ENCODE measurements at regions not wholly inside any gene's neighbourhood (a gene's known extent, or its start where the extent isn't known, plus 50 kb on each side); places are given as distances from the start of the nearest gene placed in this dataset.
"Not testable (repeated sequence)": the region's sequence is repeated elsewhere in the genome, so short reads cannot be mapped to it uniquely, and the experiment has no call there.

DNA sequence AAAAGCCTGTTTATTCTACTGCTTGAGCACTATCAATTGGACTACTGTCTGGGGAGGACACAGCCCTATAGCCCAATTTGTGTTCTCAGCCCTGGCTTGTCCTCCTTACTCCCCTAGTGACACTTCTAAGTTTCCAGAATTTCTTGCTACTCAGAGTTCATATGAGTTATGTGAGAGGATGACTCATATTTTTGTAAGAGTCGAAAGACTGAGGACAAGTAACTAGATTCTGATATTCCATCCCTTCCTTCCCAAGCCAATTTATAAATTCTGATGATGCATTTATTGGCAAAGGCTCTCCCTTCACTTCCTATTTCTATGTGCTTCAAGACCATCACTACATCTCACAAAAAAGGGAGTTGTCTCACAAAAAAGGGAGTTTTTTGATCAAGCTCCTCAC lies 422.2 kb upstream of the DEPDC1 start:
- ATAC-seq (ENCODE audit: insufficient read depth, low FRiP score): no peak
- Histone ChIP-seq H3K9me3 (ENCODE audit: control insufficient read depth in 4 of 4, insufficient read depth in 3 of 4, low read length in 3 of 4) (no peaks in the 10 kb centered on the region), H3K9ac (ENCODE audit: insufficient read depth in 1 of 2, low read length in 2 of 2) (no peak overlapping the region), H3K4me1 (ENCODE audit: control insufficient read depth in 5 of 5, insufficient read depth in 5 of 5, low read length in 5 of 5) (peaks cover 0 to 8% (median 3%) of the 10 kb centered on the region in 5 donors), H3K36me3 (ENCODE audit: control insufficient read depth in 4 of 4, insufficient read depth in 4 of 4, low read length in 4 of 4) (no peaks in the 10 kb centered on the region), H3K27ac (ENCODE audit: low read depth in 1 of 2, low read length in 1 of 2) (no peak overlapping the region), H3K4me3 (no peak overlapping the region), H3K27me3 (ENCODE audit: control insufficient read depth in 3 of 3, insufficient read depth in 3 of 3, low read length in 2 of 3) (no peaks in the 10 kb centered on the region)
- TF ChIP-seq, protein P1, sequence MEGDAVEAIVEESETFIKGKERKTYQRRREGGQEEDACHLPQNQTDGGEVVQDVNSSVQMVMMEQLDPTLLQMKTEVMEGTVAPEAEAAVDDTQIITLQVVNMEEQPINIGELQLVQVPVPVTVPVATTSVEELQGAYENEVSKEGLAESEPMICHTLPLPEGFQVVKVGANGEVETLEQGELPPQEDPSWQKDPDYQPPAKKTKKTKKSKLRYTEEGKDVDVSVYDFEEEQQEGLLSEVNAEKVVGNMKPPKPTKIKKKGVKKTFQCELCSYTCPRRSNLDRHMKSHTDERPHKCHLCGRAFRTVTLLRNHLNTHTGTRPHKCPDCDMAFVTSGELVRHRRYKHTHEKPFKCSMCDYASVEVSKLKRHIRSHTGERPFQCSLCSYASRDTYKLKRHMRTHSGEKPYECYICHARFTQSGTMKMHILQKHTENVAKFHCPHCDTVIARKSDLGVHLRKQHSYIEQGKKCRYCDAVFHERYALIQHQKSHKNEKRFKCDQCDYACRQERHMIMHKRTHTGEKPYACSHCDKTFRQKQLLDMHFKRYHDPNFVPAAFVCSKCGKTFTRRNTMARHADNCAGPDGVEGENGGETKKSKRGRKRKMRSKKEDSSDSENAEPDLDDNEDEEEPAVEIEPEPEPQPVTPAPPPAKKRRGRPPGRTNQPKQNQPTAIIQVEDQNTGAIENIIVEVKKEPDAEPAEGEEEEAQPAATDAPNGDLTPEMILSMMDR (IDR thresholded peaks at IDR 0.05; ENCODE audit: control extremely low read depth, extremely low read depth): no peak
- DNase-seq: no peak
- WGBS, 2 donors: 87 to 92% methylated on average over 1 of the region's 1 CpG

DNA sequence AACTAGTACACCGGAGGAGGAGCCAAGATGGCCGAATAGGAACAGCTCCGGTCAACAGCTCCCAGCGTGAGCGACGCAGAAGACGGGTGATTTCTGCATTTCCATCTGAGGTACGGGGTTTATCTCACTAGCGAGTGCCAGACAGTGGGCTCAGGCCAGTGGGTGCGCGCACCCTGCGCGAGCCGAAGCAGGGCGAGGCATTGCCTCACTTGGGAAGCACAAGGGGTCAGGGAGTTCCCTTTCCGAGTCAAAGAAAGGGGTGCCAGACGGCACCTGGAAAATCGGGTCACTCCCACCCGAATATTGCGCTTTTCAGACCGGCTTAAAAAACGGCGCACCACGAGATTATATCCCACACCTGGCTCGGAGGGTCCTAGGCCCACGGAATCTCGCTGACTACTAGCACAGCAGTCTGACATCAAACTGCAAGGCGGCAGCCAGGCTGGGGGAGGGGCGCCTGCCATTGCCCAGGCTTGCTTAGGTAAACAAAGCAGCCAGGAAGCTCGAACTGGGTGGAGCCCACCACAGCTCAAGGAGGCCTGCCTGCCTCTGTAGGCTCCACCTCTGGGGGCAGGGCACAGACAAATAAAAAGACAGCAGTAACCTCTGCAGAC lies 426.7 kb upstream of the DEPDC1 start:
- H3K36me3 ChIP-seq (ENCODE audit: control insufficient read depth in 4 of 4, insufficient read depth in 4 of 4, low read length in 4 of 4); H3K4me3 ChIP-seq; ATAC-seq (ENCODE audit: insufficient read depth, low FRiP score); H3K9ac ChIP-seq (ENCODE audit: insufficient read depth in 1 of 2, low read length in 2 of 2); H3K27me3 ChIP-seq (ENCODE audit: control insufficient read depth in 3 of 3, insufficient read depth in 3 of 3, low read length in 2 of 3); H3K9me3 ChIP-seq (ENCODE audit: control insufficient read depth in 4 of 4, insufficient read depth in 3 of 4, low read length in 3 of 4); DNase-seq; H3K27ac ChIP-seq (ENCODE audit: low read depth in 1 of 2, low read length in 1 of 2); H3K4me1 ChIP-seq (ENCODE audit: control insufficient read depth in 5 of 5, insufficient read depth in 5 of 5, low read length in 5 of 5): not testable (repeated sequence)
- WGBS, 2 donors: 95% methylated on average over 28 to 29 of the region's 30 CpGs

DNA sequence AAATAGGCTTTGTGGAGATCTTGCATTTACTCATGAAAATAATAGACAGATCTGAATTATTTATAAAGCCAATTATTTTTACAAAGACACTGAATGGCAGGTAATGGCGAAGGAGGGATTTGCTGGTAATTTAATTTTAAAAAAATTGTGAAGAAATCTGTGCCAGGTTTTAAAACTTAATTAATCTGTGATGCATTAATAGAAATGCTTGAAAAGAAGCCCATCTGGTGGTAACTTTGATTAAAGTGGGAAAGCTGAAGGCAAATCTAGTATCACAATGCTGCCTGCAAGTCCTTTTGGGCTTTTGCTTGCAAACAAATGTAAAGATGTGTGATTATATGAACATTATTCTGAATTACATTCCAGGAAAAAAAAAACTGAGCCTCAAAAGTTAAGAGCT lies 433.2 kb upstream of the DEPDC1 start:
- 85 to 96% methylated on average over 1 of the region's 1 CpG for WGBS, 2 donors

DNA sequence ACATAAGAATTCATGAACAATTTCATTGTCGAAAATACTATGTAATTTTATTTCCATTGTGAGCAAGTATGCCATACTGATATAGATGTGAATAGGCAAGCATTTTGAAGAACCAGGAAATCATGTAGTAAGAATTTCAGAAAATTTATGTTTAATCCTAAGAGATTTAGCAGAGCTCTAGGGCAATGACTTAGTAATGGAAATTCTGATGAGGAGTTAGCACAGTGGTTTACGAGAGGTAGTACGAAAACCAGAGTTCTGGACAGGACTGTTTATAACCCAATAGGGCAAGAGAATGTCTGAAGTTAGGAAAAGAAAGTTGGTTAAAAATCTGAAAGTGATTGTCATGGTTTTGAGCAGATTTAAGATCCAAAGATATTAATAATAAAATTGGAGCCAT lies 439.6 kb upstream of the DEPDC1 start:
- Histone ChIP-seq H3K4me3 (no peak overlapping the region), H3K4me1 (ENCODE audit: control insufficient read depth in 5 of 5, insufficient read depth in 5 of 5, low read length in 5 of 5) (peaks cover 0 to 3% (median 0%) of the 10 kb centered on the region in 5 donors), H3K9me3 (ENCODE audit: control insufficient read depth in 4 of 4, insufficient read depth in 3 of 4, low read length in 3 of 4) (peaks cover 0 to 2% (median 0%) of the 10 kb centered on the region in 4 donors), H3K27me3 (ENCODE audit: control insufficient read depth in 3 of 3, insufficient read depth in 3 of 3, low read length in 2 of 3) (no peaks in the 10 kb centered on the region), H3K9ac (ENCODE audit: insufficient read depth in 1 of 2, low read length in 2 of 2) (no peak overlapping the region), H3K27ac (ENCODE audit: low read depth in 1 of 2, low read length in 1 of 2) (no peak overlapping the region), H3K36me3 (ENCODE audit: control insufficient read depth in 4 of 4, insufficient read depth in 4 of 4, low read length in 4 of 4) (no peaks in the 10 kb centered on the region)
- TF ChIP-seq, protein P1 (IDR thresholded peaks at IDR 0.05; ENCODE audit: control extremely low read depth, extremely low read depth): no peak
- DNase-seq: no peak
- 75 to 95% methylated on average over 3 of the region's 3 CpGs for WGBS, 2 donors
- no peak for ATAC-seq (ENCODE audit: insufficient read depth, low FRiP score)

More for the DNA sequence above, 433.2 kb upstream of the DEPDC1 start:
- Histone ChIP-seq H3K36me3 (ENCODE audit: control insufficient read depth in 4 of 4, insufficient read depth in 4 of 4, low read length in 4 of 4) (no peaks in the 10 kb centered on the region), H3K27me3 (ENCODE audit: control insufficient read depth in 3 of 3, insufficient read depth in 3 of 3, low read length in 2 of 3) (no peaks in the 10 kb centered on the region), H3K27ac (ENCODE audit: low read depth in 1 of 2, low read length in 1 of 2) (no peak overlapping the region), H3K4me1 (ENCODE audit: control insufficient read depth in 5 of 5, insufficient read depth in 5 of 5, low read length in 5 of 5) (peaks cover 0 to 11% (median 0%) of the 10 kb centered on the region in 5 donors), H3K9me3 (ENCODE audit: control insufficient read depth in 4 of 4, insufficient read depth in 3 of 4, low read length in 3 of 4) (peaks cover 0 to 2% (median 0%) of the 10 kb centered on the region in 4 donors), H3K9ac (ENCODE audit: insufficient read depth in 1 of 2, low read length in 2 of 2) (no peak overlapping the region), H3K4me3 (no peak overlapping the region)
- ATAC-seq (ENCODE audit: insufficient read depth, low FRiP score) (no peak), DNase-seq (no peak)
- TF ChIP-seq, protein P1 (IDR thresholded peaks at IDR 0.05; ENCODE audit: control extremely low read depth, extremely low read depth): no peak
